Activated naive CD4-positive, alpha-beta T cell treated with anti-CD3 and anti-CD28 coated beads, Interleukin-2, amount 10 ng/mL, durations not matched to agents 7 days and 5 days (primary cell): ENCODE measurements at regions not wholly inside any gene's neighbourhood (a gene's known extent, or its start where the extent isn't known, plus 50 kb on each side); places are given as distances from the start of the nearest gene placed in this dataset.
"Not testable (repeated sequence)": the region's sequence is repeated elsewhere in the genome, so short reads cannot be mapped to it uniquely, and the experiment has no call there.

Source experiments
- CTCF ChIA-PET: fragments of 350-600 bp; sonication (Branson Sonifier 250); formaldehyde crosslinking; loops from one replicate; lab custom pipeline; 2021; ENCODE audit warnings: antibody characterized with exemption; lab: Charles Lee
- DNase-seq: peaks from one replicate; pipeline ENCODE4 v3.0.0-alpha.2; 2020
- H3K27ac Mint-ChIP-seq: one replicate; pipeline ENCODE4 v1.8.0; 2021; ENCODE audit warnings: mild to moderate bottlenecking, moderate library complexity, mixed read lengths
- H3K27me3 Mint-ChIP-seq: one replicate; pipeline ENCODE4 v1.8.0; 2021; ENCODE audit warnings: mild to moderate bottlenecking, mixed read lengths
- H3K36me3 Mint-ChIP-seq: one replicate; pipeline ENCODE4 v1.8.0; 2021; ENCODE audit warnings: mixed read lengths
- H3K4me1 Mint-ChIP-seq: one replicate; pipeline ENCODE4 v1.8.0; 2021; ENCODE audit warnings: mixed read lengths
- H3K4me3 Mint-ChIP-seq: one replicate; pipeline ENCODE4 v1.8.0; 2021; ENCODE audit warnings: mild to moderate bottlenecking, moderate library complexity, mixed read lengths
- H3K9me3 Mint-ChIP-seq: one replicate; pipeline ENCODE4 v1.8.0; 2021; ENCODE audit warnings: mixed read lengths

- peak overlapping the region; percentile 80 for H3K27ac Mint-ChIP-seq
- not testable (repeated sequence) for H3K27me3 Mint-ChIP-seq, DNase-seq, H3K9me3 Mint-ChIP-seq, H3K36me3 Mint-ChIP-seq
- peaks cover 32% of the 10 kb centered on the region for H3K4me1 Mint-ChIP-seq
- peak overlapping the region; percentile 62 for H3K4me3 Mint-ChIP-seq
- CTCF ChIA-PET = interaction anchor here (1.3 to 2.5 kb wide), 9 partner anchors 9 to 63 kb away, joined by 3 to 13 read pairs (median 4); no protein-coding TSS in a partner anchor
Observed at GRCh38 chr7:142434133-142434532, 176.3 kb upstream of the PRSS58 start.

GRCh38 chr7:142432377-142432776, 174.5 kb upstream of the PRSS58 start:
- Mint-ChIP-seq H3K27ac (no peak overlapping the region), H3K27me3 (peaks cover 4% of the 10 kb centered on the region), H3K36me3 (peaks cover 1% of the 10 kb centered on the region), H3K4me1 (peaks cover 27% of the 10 kb centered on the region), H3K9me3 (no peaks in the 10 kb centered on the region), H3K4me3 (no peak overlapping the region)
- no peak for DNase-seq
- CTCF ChIA-PET = interaction anchor here (2.5 kb wide), 1 partner anchor 18 kb away, joined by 13 read pairs; no protein-coding TSS in a partner anchor

GRCh38 chr7:142431491-142431890, 173.6 kb upstream of the PRSS58 start:
- CTCF ChIA-PET = no interaction called here
- Mint-ChIP-seq H3K4me1 (peaks cover 27% of the 10 kb centered on the region), H3K4me3 (no peak overlapping the region), H3K27ac (no peak overlapping the region), H3K9me3 (no peaks in the 10 kb centered on the region), H3K36me3 (peaks cover 1% of the 10 kb centered on the region), H3K27me3 (peaks cover 7% of the 10 kb centered on the region)
- no peak for DNase-seq

- H3K9me3 Mint-ChIP-seq = no peaks in the 10 kb centered on the region
- no peak for DNase-seq
- peaks cover 18% of the 10 kb centered on the region for H3K27me3 Mint-ChIP-seq
- no peaks in the 10 kb centered on the region for H3K36me3 Mint-ChIP-seq
- H3K4me3 Mint-ChIP-seq = no peak overlapping the region
- peaks cover 4% of the 10 kb centered on the region for H3K4me1 Mint-ChIP-seq
- no peak overlapping the region for H3K27ac Mint-ChIP-seq
- CTCF ChIA-PET = interaction anchor here (0.8 kb wide), 1 partner anchor 15 kb away, joined by 3 read pairs; no protein-coding TSS in a partner anchor
Observed at GRCh38 chr7:142428094-142428493, 170.2 kb upstream of the PRSS58 start.

- CTCF ChIA-PET = interaction anchor here (1.2 kb wide), 1 partner anchor 19 kb away, joined by 4 read pairs; no protein-coding TSS in a partner anchor
Observed at GRCh38 chr7:142425281-142425680, 167.4 kb upstream of the PRSS58 start.

GRCh38 chr7:142422621-142423020, 164.8 kb upstream of the PRSS58 start:
- CTCF ChIA-PET = interaction anchor here (0.7 to 1.6 kb wide), 4 partner anchors 9 to 76 kb away, joined by 3 to 12 read pairs (median 3); no protein-coding TSS in a partner anchor
- Mint-ChIP-seq H3K36me3 (no peaks in the 10 kb centered on the region), H3K9me3 (no peaks in the 10 kb centered on the region), H3K4me3 (no peak overlapping the region), H3K27ac (no peak overlapping the region), H3K27me3 (peaks cover 30% of the 10 kb centered on the region), H3K4me1 (peaks cover 10% of the 10 kb centered on the region)
- no peak for DNase-seq

More at GRCh38 chr7:142425281-142425680, 167.4 kb upstream of the PRSS58 start:
- no peak for DNase-seq
- peak overlapping the region; percentile 55 for H3K27ac Mint-ChIP-seq
- H3K27me3 Mint-ChIP-seq = peaks cover 24% of the 10 kb centered on the region
- H3K9me3 Mint-ChIP-seq = no peaks in the 10 kb centered on the region
- H3K4me1 Mint-ChIP-seq = peaks cover 2% of the 10 kb centered on the region
- no peak overlapping the region for H3K4me3 Mint-ChIP-seq
- H3K36me3 Mint-ChIP-seq = no peaks in the 10 kb centered on the region

- DNase-seq = no peak
- CTCF ChIA-PET = interaction anchor here (0.7 to 1.0 kb wide), 2 partner anchors 39 to 74 kb away, joined by 3 to 4 read pairs; no protein-coding TSS in a partner anchor
- no peaks in the 10 kb centered on the region for H3K9me3 Mint-ChIP-seq
- no peaks in the 10 kb centered on the region for H3K36me3 Mint-ChIP-seq
- H3K4me1 Mint-ChIP-seq = peaks cover 10% of the 10 kb centered on the region
- H3K27ac Mint-ChIP-seq = no peak overlapping the region
- peaks cover 22% of the 10 kb centered on the region for H3K27me3 Mint-ChIP-seq
- H3K4me3 Mint-ChIP-seq = no peak overlapping the region
Observed at GRCh38 chr7:142420554-142421362, 162.9 kb upstream of the PRSS58 start.

GRCh38 chr7:142418326-142418725, 160.5 kb upstream of the PRSS58 start:
- Mint-ChIP-seq H3K9me3 (no peaks in the 10 kb centered on the region), H3K36me3 (no peaks in the 10 kb centered on the region), H3K4me1 (peaks cover 10% of the 10 kb centered on the region), H3K27ac (no peak overlapping the region), H3K4me3 (no peak overlapping the region), H3K27me3 (peaks cover 12% of the 10 kb centered on the region)
- CTCF ChIA-PET = interaction anchor here (1.1 to 1.3 kb wide), 2 partner anchors 22 to 33 kb away, joined by 3 to 5 read pairs; no protein-coding TSS in a partner anchor
- no peak for DNase-seq

- no peak for DNase-seq
- H3K36me3 Mint-ChIP-seq = no peaks in the 10 kb centered on the region
- peaks cover 12% of the 10 kb centered on the region for H3K27me3 Mint-ChIP-seq
- H3K4me1 Mint-ChIP-seq = peaks cover 10% of the 10 kb centered on the region
- H3K9me3 Mint-ChIP-seq = no peaks in the 10 kb centered on the region
- H3K4me3 Mint-ChIP-seq = no peak overlapping the region
- CTCF ChIA-PET = interaction anchor here (0.9 to 4.0 kb wide), 4 partner anchors 19 to 807 kb away, joined by 3 to 13 read pairs (median 3); partner anchors contain the start of gene TAS2R40
- H3K27ac Mint-ChIP-seq = no peak overlapping the region
Observed at GRCh38 chr7:142414915-142415314, 157.1 kb upstream of the PRSS58 start.

- H3K27me3 Mint-ChIP-seq = peaks cover 12% of the 10 kb centered on the region
- no peak for DNase-seq
- no peaks in the 10 kb centered on the region for H3K9me3 Mint-ChIP-seq
- no peak overlapping the region for H3K27ac Mint-ChIP-seq
- no peaks in the 10 kb centered on the region for H3K36me3 Mint-ChIP-seq
- CTCF ChIA-PET = interaction anchor here (0.8 to 4.0 kb wide), 7 partner anchors 9 to 75 kb away, joined by 3 to 13 read pairs (median 4); no protein-coding TSS in a partner anchor
- peaks cover 9% of the 10 kb centered on the region for H3K4me1 Mint-ChIP-seq
- no peak overlapping the region for H3K4me3 Mint-ChIP-seq
Observed at GRCh38 chr7:142414135-142414534, 156.3 kb upstream of the PRSS58 start.

GRCh38 chr7:142413280-142414000, 155.6 kb upstream of the PRSS58 start:
- no peak for DNase-seq

GRCh38 chr7:142412551-142413193, 154.8 kb upstream of the PRSS58 start:
- CTCF ChIA-PET = interaction anchor here (0.6 to 4.0 kb wide), 27 partner anchors 10 to 591 kb away, joined by 3 to 13 read pairs (median 4); no protein-coding TSS in a partner anchor
- DNase-seq = peak; percentile 62
- H3K27ac Mint-ChIP-seq = no peak overlapping the region
- H3K4me3 Mint-ChIP-seq = no peak overlapping the region
- peaks cover 7% of the 10 kb centered on the region for H3K4me1 Mint-ChIP-seq
- no peaks in the 10 kb centered on the region for H3K9me3 Mint-ChIP-seq
- H3K36me3 Mint-ChIP-seq = no peaks in the 10 kb centered on the region
- peaks cover 10% of the 10 kb centered on the region for H3K27me3 Mint-ChIP-seq

More at GRCh38 chr7:142413280-142414000, 155.6 kb upstream of the PRSS58 start:
- peaks cover 7% of the 10 kb centered on the region for H3K4me1 Mint-ChIP-seq
- no peak overlapping the region for H3K4me3 Mint-ChIP-seq
- CTCF ChIA-PET = interaction anchor here (0.6 to 4.0 kb wide), 28 partner anchors 10 to 590 kb away, joined by 3 to 13 read pairs (median 4); no protein-coding TSS in a partner anchor
- H3K27me3 Mint-ChIP-seq = peaks cover 11% of the 10 kb centered on the region
- H3K9me3 Mint-ChIP-seq = no peaks in the 10 kb centered on the region
- no peak overlapping the region for H3K27ac Mint-ChIP-seq
- no peaks in the 10 kb centered on the region for H3K36me3 Mint-ChIP-seq

GRCh38 chr7:142409471-142409870, 151.6 kb upstream of the PRSS58 start:
- Mint-ChIP-seq H3K4me3 (no peak overlapping the region), H3K36me3 (no peaks in the 10 kb centered on the region), H3K27ac (no peak overlapping the region), H3K9me3 (no peaks in the 10 kb centered on the region), H3K4me1 (peaks cover 7% of the 10 kb centered on the region), H3K27me3 (peaks cover 22% of the 10 kb centered on the region)
- CTCF ChIA-PET = interaction anchor here (1.3 to 3.6 kb wide), 2 partner anchors 18 to 24 kb away, joined by 5 to 22 read pairs; no protein-coding TSS in a partner anchor
- DNase-seq = no peak
